ENCODE measurements at regions not wholly inside any gene's neighbourhood (a gene's known extent, or its start where the extent isn't known, plus 50 kb on each side); places are given as distances from the start of the nearest gene placed in this dataset.

DNA sequence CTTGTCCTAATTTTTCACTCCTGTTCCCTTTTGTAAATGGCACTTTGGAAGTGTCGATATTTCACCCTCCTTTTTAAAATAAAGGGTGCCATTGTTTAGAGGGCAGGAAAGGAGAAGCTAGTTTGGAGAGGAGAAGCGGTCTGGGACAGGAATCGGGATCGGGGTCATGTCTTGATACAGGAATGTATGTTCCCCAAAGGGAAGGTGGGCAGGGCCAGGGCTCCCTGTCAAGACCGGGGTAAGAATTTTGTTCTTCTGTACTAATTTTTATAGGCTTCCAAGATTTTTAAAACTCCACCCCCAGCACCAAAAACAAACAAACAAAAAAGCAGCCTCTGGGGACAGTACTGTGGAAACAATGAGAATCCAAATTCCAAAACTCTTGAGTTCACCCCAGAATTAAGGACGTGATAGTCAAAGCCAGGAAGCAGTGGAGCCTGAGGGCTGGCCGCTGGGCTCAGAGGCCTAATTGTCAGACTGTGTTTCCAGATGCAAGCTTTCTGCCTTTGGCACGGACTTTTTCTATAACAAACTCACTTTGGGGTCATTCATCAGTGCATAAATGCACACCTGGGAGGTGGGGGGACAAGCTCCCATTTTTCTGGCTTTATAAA lies 250.4 kb upstream of the SIX2 start:
- TF ChIP-seq, protein P1, sequence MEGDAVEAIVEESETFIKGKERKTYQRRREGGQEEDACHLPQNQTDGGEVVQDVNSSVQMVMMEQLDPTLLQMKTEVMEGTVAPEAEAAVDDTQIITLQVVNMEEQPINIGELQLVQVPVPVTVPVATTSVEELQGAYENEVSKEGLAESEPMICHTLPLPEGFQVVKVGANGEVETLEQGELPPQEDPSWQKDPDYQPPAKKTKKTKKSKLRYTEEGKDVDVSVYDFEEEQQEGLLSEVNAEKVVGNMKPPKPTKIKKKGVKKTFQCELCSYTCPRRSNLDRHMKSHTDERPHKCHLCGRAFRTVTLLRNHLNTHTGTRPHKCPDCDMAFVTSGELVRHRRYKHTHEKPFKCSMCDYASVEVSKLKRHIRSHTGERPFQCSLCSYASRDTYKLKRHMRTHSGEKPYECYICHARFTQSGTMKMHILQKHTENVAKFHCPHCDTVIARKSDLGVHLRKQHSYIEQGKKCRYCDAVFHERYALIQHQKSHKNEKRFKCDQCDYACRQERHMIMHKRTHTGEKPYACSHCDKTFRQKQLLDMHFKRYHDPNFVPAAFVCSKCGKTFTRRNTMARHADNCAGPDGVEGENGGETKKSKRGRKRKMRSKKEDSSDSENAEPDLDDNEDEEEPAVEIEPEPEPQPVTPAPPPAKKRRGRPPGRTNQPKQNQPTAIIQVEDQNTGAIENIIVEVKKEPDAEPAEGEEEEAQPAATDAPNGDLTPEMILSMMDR (IDR thresholded peaks at IDR 0.05; ENCODE audit: low read depth, low read length), result no peak
- no peak for TF ChIP-seq EZH2phosphoT487 (IDR thresholded peaks at IDR 0.05; ENCODE audit: low read depth)
